ENCODE measurements at regions not wholly inside any gene's neighbourhood (a gene's known extent, or its start where the extent isn't known, plus 50 kb on each side); places are given as distances from the start of the nearest gene placed in this dataset.

DNA sequence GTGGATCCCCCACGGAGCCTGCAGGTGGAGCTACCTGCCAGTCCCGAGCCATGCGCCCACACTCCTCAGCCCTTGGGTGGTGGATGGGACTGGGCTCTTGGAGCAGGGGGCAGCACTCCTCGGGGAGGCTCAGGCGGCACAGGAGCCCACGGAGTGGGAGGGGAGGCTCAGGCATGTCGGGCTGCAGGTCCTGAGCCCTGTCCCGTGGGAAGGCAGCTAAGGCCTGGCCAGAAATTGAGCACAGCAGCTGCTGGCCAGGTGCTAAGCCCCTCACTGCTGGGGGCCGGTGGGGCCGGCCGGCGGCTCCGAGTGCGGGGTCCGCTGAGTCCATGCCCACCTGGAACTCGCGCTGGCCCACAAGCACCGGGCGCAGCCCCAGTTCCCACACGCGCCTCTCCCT is 91.7 kb upstream of the ACVR1 start:
- TF ChIP-seq, protein P1, sequence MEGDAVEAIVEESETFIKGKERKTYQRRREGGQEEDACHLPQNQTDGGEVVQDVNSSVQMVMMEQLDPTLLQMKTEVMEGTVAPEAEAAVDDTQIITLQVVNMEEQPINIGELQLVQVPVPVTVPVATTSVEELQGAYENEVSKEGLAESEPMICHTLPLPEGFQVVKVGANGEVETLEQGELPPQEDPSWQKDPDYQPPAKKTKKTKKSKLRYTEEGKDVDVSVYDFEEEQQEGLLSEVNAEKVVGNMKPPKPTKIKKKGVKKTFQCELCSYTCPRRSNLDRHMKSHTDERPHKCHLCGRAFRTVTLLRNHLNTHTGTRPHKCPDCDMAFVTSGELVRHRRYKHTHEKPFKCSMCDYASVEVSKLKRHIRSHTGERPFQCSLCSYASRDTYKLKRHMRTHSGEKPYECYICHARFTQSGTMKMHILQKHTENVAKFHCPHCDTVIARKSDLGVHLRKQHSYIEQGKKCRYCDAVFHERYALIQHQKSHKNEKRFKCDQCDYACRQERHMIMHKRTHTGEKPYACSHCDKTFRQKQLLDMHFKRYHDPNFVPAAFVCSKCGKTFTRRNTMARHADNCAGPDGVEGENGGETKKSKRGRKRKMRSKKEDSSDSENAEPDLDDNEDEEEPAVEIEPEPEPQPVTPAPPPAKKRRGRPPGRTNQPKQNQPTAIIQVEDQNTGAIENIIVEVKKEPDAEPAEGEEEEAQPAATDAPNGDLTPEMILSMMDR (IDR thresholded peaks at IDR 0.05 in 4 of 5, conservative IDR thresholded peaks at IDR 0.05 in 1 of 5) = no peak
- no peak for TF ChIP-seq POLR2A (IDR thresholded peaks at IDR 0.05)
